ENCODE measurements at regions not wholly inside any gene's neighbourhood (a gene's known extent, or its start where the extent isn't known, plus 50 kb on each side); places are given as distances from the start of the nearest gene placed in this dataset.

- TF ChIP-seq ZNF354C (tag by site-specific recombination; IDR thresholded peaks at IDR 0.05; ENCODE audit: borderline replicate concordance, low read depth) (no peak), ZBTB11 (tag by site-specific recombination; conservative IDR thresholded peaks at IDR 0.05; ENCODE audit: low read depth) (no peak)
These were observed 500.1 kb downstream of the OCA2 start for GRCh38 chr15:27599034-27599433.

All from HEK293 (cell line).